ENCODE measurements at regions not wholly inside any gene's neighbourhood (a gene's known extent, or its start where the extent isn't known, plus 50 kb on each side); places are given as distances from the start of the nearest gene placed in this dataset.

GRCh38 chr4:138959097-138959815, 56.3 kb upstream of the NOCT start:
- Histone ChIP-seq H3K9me3 (no peaks in the 10 kb centered on the region), H3K27me3 (replicated peaks; ENCODE audit: insufficient read depth) (no peaks in the 10 kb centered on the region), H3K36me3 (no peaks in the 10 kb centered on the region), H3K27ac (no peak overlapping the region), H3K4me3 (no peak overlapping the region), H3K4me1 (ENCODE audit: control insufficient read depth in 1 of 2, low read depth in 2 of 2) (peaks cover 2 to 8% of the 10 kb centered on the region in 2 donors)
- DNase-seq (ENCODE audit: low spot score) (no peak), ATAC-seq (ENCODE audit: insufficient number of reproducible peaks, low FRiP score, low read depth) (no peak)
- TF ChIP-seq, protein P1, sequence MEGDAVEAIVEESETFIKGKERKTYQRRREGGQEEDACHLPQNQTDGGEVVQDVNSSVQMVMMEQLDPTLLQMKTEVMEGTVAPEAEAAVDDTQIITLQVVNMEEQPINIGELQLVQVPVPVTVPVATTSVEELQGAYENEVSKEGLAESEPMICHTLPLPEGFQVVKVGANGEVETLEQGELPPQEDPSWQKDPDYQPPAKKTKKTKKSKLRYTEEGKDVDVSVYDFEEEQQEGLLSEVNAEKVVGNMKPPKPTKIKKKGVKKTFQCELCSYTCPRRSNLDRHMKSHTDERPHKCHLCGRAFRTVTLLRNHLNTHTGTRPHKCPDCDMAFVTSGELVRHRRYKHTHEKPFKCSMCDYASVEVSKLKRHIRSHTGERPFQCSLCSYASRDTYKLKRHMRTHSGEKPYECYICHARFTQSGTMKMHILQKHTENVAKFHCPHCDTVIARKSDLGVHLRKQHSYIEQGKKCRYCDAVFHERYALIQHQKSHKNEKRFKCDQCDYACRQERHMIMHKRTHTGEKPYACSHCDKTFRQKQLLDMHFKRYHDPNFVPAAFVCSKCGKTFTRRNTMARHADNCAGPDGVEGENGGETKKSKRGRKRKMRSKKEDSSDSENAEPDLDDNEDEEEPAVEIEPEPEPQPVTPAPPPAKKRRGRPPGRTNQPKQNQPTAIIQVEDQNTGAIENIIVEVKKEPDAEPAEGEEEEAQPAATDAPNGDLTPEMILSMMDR (IDR thresholded peaks at IDR 0.05), result no peak

DNA sequence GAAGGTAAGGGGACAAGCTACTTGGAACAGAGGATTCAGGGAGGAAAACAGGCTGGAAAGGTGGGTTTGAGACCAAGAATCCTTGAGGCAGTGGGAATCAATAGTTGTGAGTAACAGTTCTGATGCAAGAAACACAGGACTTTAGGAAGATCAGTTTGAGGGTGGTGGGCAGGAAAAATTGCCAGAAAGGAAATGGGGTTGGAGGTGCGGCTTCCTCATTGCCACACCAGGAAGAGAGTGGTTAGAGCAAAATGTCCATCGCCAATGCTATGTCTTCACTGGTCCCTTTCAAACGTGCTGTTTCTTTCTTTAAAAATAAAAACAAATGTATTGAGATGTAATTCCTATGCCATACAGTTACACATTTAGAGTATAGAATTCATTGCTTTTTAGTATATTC, 57.1 kb upstream of the NOCT start:
- Histone ChIP-seq H3K36me3 (no peaks in the 10 kb centered on the region), H3K4me3 (no peak overlapping the region), H3K9me3 (no peaks in the 10 kb centered on the region), H3K27me3 (replicated peaks; ENCODE audit: insufficient read depth) (no peaks in the 10 kb centered on the region), H3K27ac (no peak overlapping the region), H3K4me1 (ENCODE audit: control insufficient read depth in 1 of 2, low read depth in 2 of 2) (peaks cover 7 to 16% of the 10 kb centered on the region in 2 donors)
- ATAC-seq (ENCODE audit: insufficient number of reproducible peaks, low FRiP score, low read depth) (no peak), DNase-seq (ENCODE audit: low spot score) (no peak)
- TF ChIP-seq, protein P1 (IDR thresholded peaks at IDR 0.05), result no peak

GRCh38 chr4:138957302-138957701, 58.3 kb upstream of the NOCT start:
- Histone ChIP-seq H3K4me1 (ENCODE audit: control insufficient read depth in 1 of 2, low read depth in 2 of 2) (peaks cover 9 to 23% of the 10 kb centered on the region in 2 donors), H3K27ac (no peak overlapping the region), H3K9me3 (no peaks in the 10 kb centered on the region), H3K36me3 (no peaks in the 10 kb centered on the region), H3K4me3 (no peak overlapping the region), H3K27me3 (replicated peaks; ENCODE audit: insufficient read depth) (no peaks in the 10 kb centered on the region)
- ATAC-seq (ENCODE audit: insufficient number of reproducible peaks, low FRiP score, low read depth), result no peak
- TF ChIP-seq, protein P1 (IDR thresholded peaks at IDR 0.05), result no peak
- DNase-seq (ENCODE audit: low spot score), result no peak

- no peaks in the 10 kb centered on the region for H3K9me3 ChIP-seq
- no peaks in the 10 kb centered on the region for H3K36me3 ChIP-seq
- ATAC-seq (ENCODE audit: insufficient number of reproducible peaks, low FRiP score, low read depth), result no peak
- H3K27ac ChIP-seq, result peak overlapping the region; percentile 46 to 63
- peaks cover 6 to 18% of the 10 kb centered on the region in 2 donors for H3K4me1 ChIP-seq (ENCODE audit: control insufficient read depth in 1 of 2, low read depth in 2 of 2)
- TF ChIP-seq, protein P1 (IDR thresholded peaks at IDR 0.05), result no peak
- no peaks in the 10 kb centered on the region for H3K27me3 ChIP-seq (replicated peaks; ENCODE audit: insufficient read depth)
- H3K4me3 ChIP-seq, result no peak overlapping the region
- no peak for DNase-seq (ENCODE audit: low spot score)
Observed at GRCh38 chr4:138954428-138954827, 61.2 kb upstream of the NOCT start.

GRCh38 chr4:138953961-138954371, 61.6 kb upstream of the NOCT start:
- TF ChIP-seq, protein P1 (IDR thresholded peaks at IDR 0.05), result no peak
- Histone ChIP-seq H3K27ac (peak overlapping the region; percentile 46 to 63), H3K27me3 (replicated peaks; ENCODE audit: insufficient read depth) (no peaks in the 10 kb centered on the region), H3K4me3 (peak overlapping the region; percentile 42), H3K9me3 (no peaks in the 10 kb centered on the region), H3K4me1 (ENCODE audit: control insufficient read depth in 1 of 2, low read depth in 2 of 2) (peaks cover 6 to 18% of the 10 kb centered on the region in 2 donors), H3K36me3 (no peaks in the 10 kb centered on the region)
- DNase-seq (ENCODE audit: low spot score) (no peak), ATAC-seq (ENCODE audit: insufficient number of reproducible peaks, low FRiP score, low read depth) (peak; percentile 65)
